ENCODE measurements at regions not wholly inside any gene's neighbourhood (a gene's known extent, or its start where the extent isn't known, plus 50 kb on each side); places are given as distances from the start of the nearest gene placed in this dataset.

GRCh38 chr9:100939636-100940035 lies 88.9 kb upstream of the PLPPR1 start:
- intact Hi-C loops (cut with DNase I; ENCODE audit: low total_unique reads), result no loop called here
- no peaks in the 10 kb centered on the region for H3K27me3 ChIP-seq
- TF ChIP-seq CTCF (IDR thresholded peaks at IDR 0.05), result no peak
- TF ChIP-seq EP300 (IDR thresholded peaks at IDR 0.05), result no peak
- no peak for TF ChIP-seq POLR2AphosphoS5 (IDR thresholded peaks at IDR 0.05)
- no peak for TF ChIP-seq POLR2A (IDR thresholded peaks at IDR 0.05)
- H3K36me3 ChIP-seq, result no peaks in the 10 kb centered on the region
- H3K9me3 ChIP-seq, result peaks cover 0 to 16% (median 6%) of the 10 kb centered on the region in 4 donors
- no peak for DNase-seq
- no peaks in the 10 kb centered on the region for H3K4me1 ChIP-seq
- H3K4me3 ChIP-seq, result no peak overlapping the region
- H3K27ac ChIP-seq, result no peak overlapping the region

- Histone ChIP-seq H3K4me3 (no peak overlapping the region), H3K27me3 (no peaks in the 10 kb centered on the region), H3K9me3 (no peaks in the 10 kb centered on the region), H3K27ac (no peak overlapping the region), H3K4me1 (no peaks in the 10 kb centered on the region), H3K36me3 (no peaks in the 10 kb centered on the region)
- intact Hi-C loops (cut with DNase I; ENCODE audit: low total_unique reads), result no loop called here
- WGBS, 5 donors, result 72 to 79% (median 79%) methylated on average over 3 of the region's 3 CpGs
- TF ChIP-seq CTCF (IDR thresholded peaks at IDR 0.05) (no peak), POLR2AphosphoS5 (IDR thresholded peaks at IDR 0.05) (no peak), POLR2A (IDR thresholded peaks at IDR 0.05) (no peak), EP300 (IDR thresholded peaks at IDR 0.05) (no peak)
- DNase-seq, result no peak
These were observed 69.3 kb upstream of the PLPPR1 start for GRCh38 chr9:100959226-100959625.

Data from stomach (tissue), 8 donors.